ENCODE measurements at regions not wholly inside any gene's neighbourhood (a gene's known extent, or its start where the extent isn't known, plus 50 kb on each side); places are given as distances from the start of the nearest gene placed in this dataset.

GRCh38 chr5:7214906-7215416 is 181.0 kb upstream of the ADCY2 start:
- no peak for TF ChIP-seq CTCF (IDR thresholded peaks at IDR 0.05; ENCODE audit: low read depth, low read length)
- H3K4me3 ChIP-seq (ENCODE audit: low read depth, low read length), result no peak overlapping the region
- DNase-seq, result no peak
- H3K27me3 ChIP-seq (ENCODE audit: insufficient read depth, low read depth, severe bottlenecking), result no peaks in the 10 kb centered on the region
- H3K36me3 ChIP-seq, result no peaks in the 10 kb centered on the region
- H3K9me3 ChIP-seq (ENCODE audit: severe bottlenecking), result no peaks in the 10 kb centered on the region
- no peak overlapping the region for H3K27ac ChIP-seq

- Histone ChIP-seq H3K27me3 (ENCODE audit: insufficient read depth, low read depth, severe bottlenecking) (no peaks in the 10 kb centered on the region), H3K9me3 (ENCODE audit: severe bottlenecking) (no peaks in the 10 kb centered on the region), H3K27ac (no peak overlapping the region), H3K36me3 (no peaks in the 10 kb centered on the region), H3K4me3 (ENCODE audit: low read depth, low read length) (no peak overlapping the region)
- no peak for TF ChIP-seq CTCF (IDR thresholded peaks at IDR 0.05; ENCODE audit: low read depth, low read length)
- DNase-seq, result no peak
These were observed 177.8 kb upstream of the ADCY2 start for GRCh38 chr5:7218141-7218540.

GRCh38 chr5:7220156-7220555 is 175.8 kb upstream of the ADCY2 start:
- no peaks in the 10 kb centered on the region for H3K9me3 ChIP-seq (ENCODE audit: severe bottlenecking)
- H3K27me3 ChIP-seq (ENCODE audit: insufficient read depth, low read depth, severe bottlenecking), result no peaks in the 10 kb centered on the region
- TF ChIP-seq CTCF (IDR thresholded peaks at IDR 0.05; ENCODE audit: low read depth, low read length), result no peak
- no peak for DNase-seq
- H3K36me3 ChIP-seq, result no peaks in the 10 kb centered on the region
- no peak overlapping the region for H3K4me3 ChIP-seq (ENCODE audit: low read depth, low read length)
- no peak overlapping the region for H3K27ac ChIP-seq

GRCh38 chr5:7221041-7221440 is 174.9 kb upstream of the ADCY2 start:
- Histone ChIP-seq H3K27ac (no peak overlapping the region), H3K9me3 (ENCODE audit: severe bottlenecking) (no peaks in the 10 kb centered on the region), H3K36me3 (no peaks in the 10 kb centered on the region), H3K27me3 (ENCODE audit: insufficient read depth, low read depth, severe bottlenecking) (no peaks in the 10 kb centered on the region), H3K4me3 (ENCODE audit: low read depth, low read length) (no peak overlapping the region)
- TF ChIP-seq CTCF (IDR thresholded peaks at IDR 0.05; ENCODE audit: low read depth, low read length), result no peak
- DNase-seq, result no peak

- no peak for DNase-seq
These were observed 170.1 kb upstream of the ADCY2 start for GRCh38 chr5:7225826-7226225.

More at GRCh38 chr5:7225826-7226225, 170.1 kb upstream of the ADCY2 start:
- H3K4me3 ChIP-seq (ENCODE audit: low read depth, low read length), result no peak overlapping the region
- no peak for TF ChIP-seq CTCF (IDR thresholded peaks at IDR 0.05; ENCODE audit: low read depth, low read length)
- H3K9me3 ChIP-seq (ENCODE audit: severe bottlenecking), result peaks cover 9% of the 10 kb centered on the region
- H3K36me3 ChIP-seq, result no peaks in the 10 kb centered on the region
- no peak overlapping the region for H3K27ac ChIP-seq
- no peaks in the 10 kb centered on the region for H3K27me3 ChIP-seq (ENCODE audit: insufficient read depth, low read depth, severe bottlenecking)
